HL-60 (cell line): ENCODE measurements at regions not wholly inside any gene's neighbourhood (a gene's known extent, or its start where the extent isn't known, plus 50 kb on each side); places are given as distances from the start of the nearest gene placed in this dataset.

ENCODE experiments used
- DNase-seq, 2 experiments: peaks; one replicate each; pipeline ENCODE4 v3.0.0-alpha.2; 2010 to 2020; ENCODE audit warnings: low read depth in 1 of 2, low spot score in 1 of 2
- H3K27ac ChIP-seq: fragments of 250-450 bp; sonication (Bioruptor Pico); replicated peaks from 2 replicates; pipeline ENCODE4 v1.5.1; 2020; ENCODE audit warnings: mild to moderate bottlenecking, moderate library complexity
- H3K27me3 ChIP-seq: fragments of 250-450 bp; sonication (Bioruptor Pico); 2 replicates; pipeline ENCODE4 v1.5.1; 2021; ENCODE audit warnings: mild to moderate bottlenecking, moderate library complexity; ENCODE audit not compliant: insufficient read depth, poor library complexity, severe bottlenecking
- H3K4me3 ChIP-seq: replicated peaks from 2 replicates; pipeline ENCODE4 v1.5.1; 2011; ENCODE audit warnings: mild to moderate bottlenecking, control low read depth, low read length; ENCODE audit not compliant: insufficient read depth
- CTCF ChIP-seq: IDR thresholded peaks from one replicate; pipeline ENCODE4 v1.5.1; 2011; ENCODE audit warnings: low read length, control low read depth, inconsistent platforms; ENCODE audit not compliant: insufficient read depth
- GABPA ChIP-seq: IDR thresholded peaks from 2 replicates; pipeline ENCODE4 v1.6.1; 2012; ENCODE audit warnings: low read depth
- POLR2AphosphoS5 ChIP-seq: IDR thresholded peaks from 2 replicates; pipeline ENCODE4 v1.6.1; 2012; ENCODE audit warnings: low read depth
- REST ChIP-seq: IDR thresholded peaks from 2 replicates; pipeline ENCODE4 v1.6.1; 2012; ENCODE audit warnings: low read depth; ENCODE audit not compliant: insufficient replicate concordance
- SPI1 ChIP-seq: IDR thresholded peaks from 2 replicates; pipeline ENCODE4 v1.6.1; 2012; ENCODE audit warnings: low read depth, mild to moderate bottlenecking, borderline replicate concordance

- no peak overlapping the region for H3K4me3 ChIP-seq
- H3K27ac ChIP-seq: no peak overlapping the region
- H3K27me3 ChIP-seq: no peaks in the 10 kb centered on the region
- DNase-seq: no peak
- TF ChIP-seq SPI1 (no peak), GABPA (no peak), POLR2AphosphoS5 (no peak), CTCF (no peak), REST (no peak)
These were observed 154.3 kb upstream of the IRX2 start for GRCh38 chr5:2905741-2906140.

GRCh38 chr5:2904956-2905355, 153.5 kb upstream of the IRX2 start:
- no peak overlapping the region for H3K4me3 ChIP-seq

GRCh38 chr5:2904399-2904798, 152.9 kb upstream of the IRX2 start:
- Histone ChIP-seq H3K27ac (no peak overlapping the region), H3K4me3 (no peak overlapping the region), H3K27me3 (no peaks in the 10 kb centered on the region)
- DNase-seq: no peak
- TF ChIP-seq SPI1 (no peak), GABPA (no peak), POLR2AphosphoS5 (no peak)

More at GRCh38 chr5:2904956-2905355, 153.5 kb upstream of the IRX2 start:
- TF ChIP-seq GABPA (no peak), CTCF (no peak), SPI1 (no peak), POLR2AphosphoS5 (no peak), REST (no peak)
- Histone ChIP-seq H3K27me3 (no peaks in the 10 kb centered on the region), H3K27ac (no peak overlapping the region)
- no peak for DNase-seq

GRCh38 chr5:2903451-2904395, 152.2 kb upstream of the IRX2 start:
- TF ChIP-seq SPI1 (no peak), POLR2AphosphoS5 (no peak), CTCF (no peak)
- H3K27me3 ChIP-seq: no peaks in the 10 kb centered on the region
- no peak for DNase-seq
- no peak overlapping the region for H3K27ac ChIP-seq
- H3K4me3 ChIP-seq: no peak overlapping the region
